Mesodermal cell (in vitro differentiated cells): ENCODE measurements at regions not wholly inside any gene's neighbourhood (a gene's known extent, or its start where the extent isn't known, plus 50 kb on each side); places are given as distances from the start of the nearest gene placed in this dataset.
"Not testable (repeated sequence)": the region's sequence is repeated elsewhere in the genome, so short reads cannot be mapped to it uniquely, and the experiment has no call there.

Source experiments
- H3K27ac ChIP-seq: 2 replicates; pipeline ENCODE4 v1.7.0; 2013; ENCODE audit warnings: mild to moderate bottlenecking, low read depth, low read length, moderate library complexity; ENCODE audit not compliant: severe bottlenecking
- H3K36me3 ChIP-seq: 2 replicates; pipeline ENCODE4 v1.7.1; 2013; ENCODE audit warnings: mild to moderate bottlenecking, low read length, moderate library complexity; ENCODE audit not compliant: control insufficient read depth, insufficient read depth
- H3K4me1 ChIP-seq: one replicate; pipeline ENCODE4 v1.7.1; 2013; ENCODE audit warnings: mild to moderate bottlenecking, low read length; ENCODE audit not compliant: insufficient read depth, control insufficient read depth, poor library complexity, severe bottlenecking
- H3K4me3 ChIP-seq: 2 replicates; pipeline ENCODE4 v1.7.0; 2013; ENCODE audit warnings: low read length, control low read depth, mild to moderate bottlenecking; ENCODE audit not compliant: insufficient read depth, poor library complexity, severe bottlenecking; ENCODE audit errors: extremely low read depth
- H3K9me3 ChIP-seq: 2 replicates; pipeline ENCODE4 v1.7.1; 2013; ENCODE audit warnings: mild to moderate bottlenecking, low read length, moderate library complexity; ENCODE audit not compliant: control insufficient read depth
- WGBS, 2 experiments: methylation state at CpG; one replicate each; pipeline ENCODE4 v1.1.5; 2013; ENCODE audit warnings: missing lambda C conversion rate in 2 of 2; ENCODE audit not compliant: insufficient coverage in 2 of 2; 5-methylcytosine and 5-hydroxymethylcytosine counted together

DNA sequence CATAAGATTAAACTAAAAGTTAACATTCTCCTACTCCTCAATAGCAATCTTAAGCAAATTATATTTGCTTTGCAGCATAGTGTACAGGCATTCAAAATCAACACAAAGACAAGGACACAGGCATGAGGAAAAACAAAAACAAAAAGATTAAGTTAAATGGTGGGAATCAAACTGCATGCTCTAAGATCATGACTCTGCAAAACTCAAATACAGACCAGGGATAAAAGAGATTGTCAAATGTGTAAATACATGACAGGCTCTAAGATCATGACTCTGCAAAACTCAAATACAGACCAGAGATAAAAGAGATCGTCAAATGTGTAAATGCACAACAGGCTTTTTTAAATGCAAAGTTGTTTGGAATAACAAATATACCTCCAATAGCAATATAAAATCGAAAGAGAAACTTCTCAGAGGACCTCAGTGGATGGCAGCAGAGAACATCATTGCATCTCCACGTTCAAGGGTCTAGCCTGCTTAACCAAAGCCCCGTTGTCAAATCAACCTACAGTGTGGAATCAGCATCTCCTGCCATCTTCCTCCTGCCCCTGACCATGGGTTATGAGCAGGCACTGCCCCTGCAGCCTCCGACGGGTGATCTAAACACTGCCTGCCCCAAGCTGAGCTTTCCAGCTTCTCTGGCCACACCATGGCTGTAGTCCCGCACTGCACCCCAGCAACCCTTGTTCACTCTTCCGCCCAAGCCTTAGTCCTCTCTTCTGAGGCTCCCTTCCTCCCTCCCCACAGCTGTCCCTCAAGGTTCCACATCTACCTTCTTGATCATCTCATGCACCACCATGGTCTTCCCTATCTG, 446.1 kb downstream of the SOX9 start:
- Histone ChIP-seq H3K36me3 (no peaks in the 10 kb centered on the region), H3K4me3 (no peak overlapping the region), H3K4me1 (peaks cover 11% of the 10 kb centered on the region), H3K27ac (no peak overlapping the region), H3K9me3 (no peaks in the 10 kb centered on the region)
- WGBS, 2 experiments, result 84 to 87% methylated on average over 6 to 7 of the region's 8 CpGs

GRCh38 chr17:72567774-72568173, 447.0 kb downstream of the SOX9 start:
- 67% methylated on average over 1 of the region's 3 CpGs; no CpG with 5 or more reads in 1 of the 2 experiments for WGBS, 2 experiments
- H3K4me1 ChIP-seq, result peaks cover 9% of the 10 kb centered on the region
- H3K27ac ChIP-seq, result no peak overlapping the region
- no peak overlapping the region for H3K4me3 ChIP-seq
- H3K9me3 ChIP-seq, result no peaks in the 10 kb centered on the region
- H3K36me3 ChIP-seq, result no peaks in the 10 kb centered on the region

DNA sequence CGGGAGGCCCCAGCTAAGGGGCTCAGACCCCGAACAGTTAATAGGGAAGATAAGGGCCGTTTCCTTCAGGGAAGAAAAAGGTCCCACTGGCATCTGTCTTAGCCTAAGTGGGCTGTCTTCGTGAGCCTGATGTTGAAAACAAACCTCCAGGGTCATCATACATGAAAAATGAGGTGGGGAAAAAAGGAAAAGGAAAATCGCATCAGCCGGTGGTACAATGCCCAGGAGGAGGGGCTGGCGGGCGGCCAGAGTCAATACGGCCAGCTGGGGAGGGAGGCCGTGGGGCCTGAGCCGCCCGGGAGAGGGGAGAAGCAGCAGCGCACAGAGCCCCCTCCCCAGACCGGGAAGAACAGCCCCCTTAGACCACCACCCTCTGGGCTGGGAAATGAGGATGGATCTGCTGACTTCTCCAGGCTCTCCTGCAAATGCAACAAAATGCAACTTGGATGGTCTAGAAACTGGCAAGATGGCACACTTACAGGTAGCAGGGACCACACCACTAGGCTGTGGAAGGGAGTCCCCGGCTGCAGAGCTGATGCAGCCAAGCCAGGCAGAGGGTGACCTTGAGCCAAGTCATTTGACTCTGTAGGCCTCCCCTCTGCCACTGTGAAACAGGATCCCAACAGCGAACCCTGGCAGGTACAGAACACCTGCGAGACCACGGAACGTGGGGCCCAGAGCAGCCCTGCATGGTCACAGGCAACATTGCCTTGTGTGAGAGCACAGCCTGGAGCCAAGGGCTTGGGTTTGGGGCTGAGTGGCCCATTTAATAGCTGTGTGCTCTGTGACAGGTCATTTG, 448.5 kb downstream of the SOX9 start:
- WGBS, 2 experiments, result 82 to 86% methylated on average over 7 to 14 of the region's 19 CpGs
- no peaks in the 10 kb centered on the region for H3K36me3 ChIP-seq
- no peak overlapping the region for H3K27ac ChIP-seq
- peaks cover 6% of the 10 kb centered on the region for H3K4me1 ChIP-seq
- H3K9me3 ChIP-seq, result no peaks in the 10 kb centered on the region
- no peak overlapping the region for H3K4me3 ChIP-seq

- H3K4me1 ChIP-seq, result peaks cover 18% of the 10 kb centered on the region
- H3K4me3 ChIP-seq, result no peak overlapping the region
- H3K9me3 ChIP-seq, result no peaks in the 10 kb centered on the region
- WGBS, 2 experiments, result 81 to 82% methylated on average over 4 to 7 of the region's 9 CpGs
- no peaks in the 10 kb centered on the region for H3K36me3 ChIP-seq
- peak overlapping the region; percentile 30 for H3K27ac ChIP-seq
These were observed 451.1 kb downstream of the SOX9 start for GRCh38 chr17:72571813-72572396.

- Histone ChIP-seq H3K9me3 (no peaks in the 10 kb centered on the region), H3K4me3 (no peak overlapping the region)
- 79 to 85% methylated on average over 6 to 9 of the region's 12 CpGs for WGBS, 2 experiments
These were observed 452.0 kb downstream of the SOX9 start for GRCh38 chr17:72572604-72573491.

GRCh38 chr17:72573492-72573801, 452.6 kb downstream of the SOX9 start:
- H3K4me1 ChIP-seq, result peaks cover 15% of the 10 kb centered on the region
- H3K36me3 ChIP-seq, H3K9me3 ChIP-seq, H3K4me3 ChIP-seq, H3K27ac ChIP-seq: not testable (repeated sequence)
- 90 to 100% methylated on average over 1 to 4 of the region's 5 CpGs for WGBS, 2 experiments

More at GRCh38 chr17:72572604-72573491, 452.0 kb downstream of the SOX9 start:
- peaks cover 18% of the 10 kb centered on the region for H3K4me1 ChIP-seq
- H3K27ac ChIP-seq, result no peak overlapping the region
- H3K36me3 ChIP-seq, result no peaks in the 10 kb centered on the region

DNA sequence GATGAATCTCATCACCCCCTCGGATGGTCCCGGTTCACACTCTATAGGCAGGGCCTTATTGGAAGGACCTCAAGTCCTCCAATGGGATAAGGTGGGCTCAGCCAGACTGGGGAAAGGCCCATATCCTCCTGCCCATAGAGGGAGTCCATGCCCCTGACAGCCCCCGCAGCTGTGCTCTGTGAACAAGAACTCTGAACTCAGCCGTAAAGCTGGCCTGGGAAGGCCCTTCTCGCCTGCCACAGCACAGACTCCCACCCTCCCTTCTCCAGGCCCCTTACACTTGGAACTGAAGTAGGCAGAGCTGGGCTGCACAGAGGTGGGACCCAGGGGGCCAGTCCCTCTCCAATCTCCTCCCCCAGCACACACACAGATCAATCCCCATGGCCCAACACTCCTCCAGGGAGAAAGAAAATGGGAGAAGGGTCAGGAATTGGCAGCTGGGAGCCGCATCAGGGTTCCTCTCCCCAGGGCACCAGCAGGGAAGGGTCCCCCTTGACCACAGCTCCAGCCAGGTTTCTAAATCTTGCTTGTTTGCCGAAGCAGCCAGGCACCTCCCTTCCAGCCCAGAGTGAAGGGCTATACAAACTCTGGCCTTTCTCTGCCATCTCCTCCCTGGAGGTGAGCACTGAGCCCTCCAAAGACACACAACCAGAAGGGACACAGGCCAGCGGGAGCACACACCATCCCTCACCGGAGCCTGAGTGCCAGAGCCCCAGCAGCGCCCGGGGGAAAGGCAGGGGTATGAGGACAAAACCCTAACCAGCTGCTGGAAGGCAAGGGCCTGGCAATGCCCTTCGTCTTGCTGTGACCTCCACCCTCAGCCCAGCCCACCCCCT, 454.1 kb downstream of the SOX9 start:
- Histone ChIP-seq H3K9me3 (no peaks in the 10 kb centered on the region), H3K36me3 (no peaks in the 10 kb centered on the region), H3K4me3 (no peak overlapping the region), H3K4me1 (peaks cover 15% of the 10 kb centered on the region), H3K27ac (no peak overlapping the region)
- 88 to 94% methylated on average over 9 to 10 of the region's 12 CpGs for WGBS, 2 experiments

DNA sequence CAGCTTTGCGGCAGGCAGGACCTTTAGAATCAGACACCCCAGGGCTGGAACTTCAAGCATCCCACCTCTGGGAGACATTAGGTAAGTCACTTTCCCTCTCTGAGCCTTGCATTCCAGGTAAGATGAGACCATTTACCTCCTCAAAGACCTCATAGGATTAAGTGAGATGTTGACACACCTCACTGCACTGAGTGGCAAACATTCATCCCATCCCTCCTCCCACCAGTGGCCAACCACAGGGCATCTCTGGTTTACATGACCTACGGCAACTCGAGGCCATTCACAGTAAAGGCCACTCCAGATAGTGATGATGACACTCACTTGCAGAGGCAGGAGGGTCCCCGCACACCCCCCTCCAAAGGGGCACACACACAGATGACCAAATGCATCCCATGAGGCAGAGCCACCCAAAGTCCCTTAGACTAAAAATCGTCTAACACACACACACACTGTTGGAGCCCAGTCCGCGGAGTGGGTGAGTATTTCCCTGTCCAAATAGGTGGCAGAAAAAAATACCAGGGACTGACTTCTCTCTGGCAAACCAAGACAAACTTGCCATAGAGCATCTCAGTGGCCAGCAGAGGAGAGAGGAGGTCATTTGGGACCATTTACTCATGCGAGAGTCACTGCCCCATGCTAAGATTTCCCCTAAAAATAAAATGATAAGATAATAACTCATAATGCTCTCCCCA, 454.9 kb downstream of the SOX9 start:
- Histone ChIP-seq H3K27ac (peak overlapping the region; percentile 42), H3K4me3 (no peak overlapping the region), H3K9me3 (no peaks in the 10 kb centered on the region), H3K4me1 (peaks cover 15% of the 10 kb centered on the region), H3K36me3 (no peaks in the 10 kb centered on the region)
- WGBS, 2 experiments, result 37 to 43% methylated on average over 4 to 5 of the region's 8 CpGs

- Histone ChIP-seq H3K4me1 (peaks cover 15% of the 10 kb centered on the region), H3K4me3 (no peak overlapping the region), H3K27ac (peak overlapping the region; percentile 42), H3K9me3 (no peaks in the 10 kb centered on the region), H3K36me3 (no peaks in the 10 kb centered on the region)
- WGBS, 2 experiments, result 6 to 17% methylated on average over 2 to 3 of the region's 7 CpGs
These were observed 455.5 kb downstream of the SOX9 start for GRCh38 chr17:72576289-72576759.
